ENCODE measurements at regions not wholly inside any gene's neighbourhood (a gene's known extent, or its start where the extent isn't known, plus 50 kb on each side); places are given as distances from the start of the nearest gene placed in this dataset.

- TF ChIP-seq, protein P1, sequence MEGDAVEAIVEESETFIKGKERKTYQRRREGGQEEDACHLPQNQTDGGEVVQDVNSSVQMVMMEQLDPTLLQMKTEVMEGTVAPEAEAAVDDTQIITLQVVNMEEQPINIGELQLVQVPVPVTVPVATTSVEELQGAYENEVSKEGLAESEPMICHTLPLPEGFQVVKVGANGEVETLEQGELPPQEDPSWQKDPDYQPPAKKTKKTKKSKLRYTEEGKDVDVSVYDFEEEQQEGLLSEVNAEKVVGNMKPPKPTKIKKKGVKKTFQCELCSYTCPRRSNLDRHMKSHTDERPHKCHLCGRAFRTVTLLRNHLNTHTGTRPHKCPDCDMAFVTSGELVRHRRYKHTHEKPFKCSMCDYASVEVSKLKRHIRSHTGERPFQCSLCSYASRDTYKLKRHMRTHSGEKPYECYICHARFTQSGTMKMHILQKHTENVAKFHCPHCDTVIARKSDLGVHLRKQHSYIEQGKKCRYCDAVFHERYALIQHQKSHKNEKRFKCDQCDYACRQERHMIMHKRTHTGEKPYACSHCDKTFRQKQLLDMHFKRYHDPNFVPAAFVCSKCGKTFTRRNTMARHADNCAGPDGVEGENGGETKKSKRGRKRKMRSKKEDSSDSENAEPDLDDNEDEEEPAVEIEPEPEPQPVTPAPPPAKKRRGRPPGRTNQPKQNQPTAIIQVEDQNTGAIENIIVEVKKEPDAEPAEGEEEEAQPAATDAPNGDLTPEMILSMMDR (IDR thresholded peaks at IDR 0.05): no peak
- TF ChIP-seq POLR2A (IDR thresholded peaks at IDR 0.05): no peak
Measured at GRCh38 chr1:68378296-68379084, 71.3 kb downstream of the RPE65 start.

Measured in right lobe of liver (tissue), 4 donors.